ENCODE measurements at regions not wholly inside any gene's neighbourhood (a gene's known extent, or its start where the extent isn't known, plus 50 kb on each side); places are given as distances from the start of the nearest gene placed in this dataset.

GRCh38 chr10:4012848-4013247 is 227.8 kb upstream of the KLF6 start:
- H3K36me3 ChIP-seq (ENCODE audit: control insufficient read depth, insufficient read depth, low read length), result no peaks in the 10 kb centered on the region
- ATAC-seq, result no peak
- POLR2A ChIA-PET, result no interaction called here
- in situ Hi-C loops (cut with HindIII; ENCODE audit: low pct_unique_long_range_greater_than_20kb, low sequenced_read_pairs) (no loop called here), intact Hi-C loops (cut with micrococcal nuclease; ENCODE audit: unreplicated experiment) (no loop called here)
- TF ChIP-seq POLR2AphosphoS5 (IDR thresholded peaks at IDR 0.05; ENCODE audit: low read depth, low read length) (no peak), SIN3A (IDR thresholded peaks at IDR 0.05; ENCODE audit: borderline replicate concordance, insufficient read depth, low read depth, low read length) (no peak), CTCF (IDR thresholded peaks at IDR 0.05) (no peak), TCF7L2 (IDR thresholded peaks at IDR 0.05; ENCODE audit: low read depth, low read length) (no peak), REST (IDR thresholded peaks at IDR 0.05; ENCODE audit: insufficient read depth in 1 of 2, low read depth in 2 of 2, low read length in 1 of 2) (no peak)
- CTCF ChIA-PET, result no interaction called here
- no peak for DNase-seq (ENCODE audit: low read depth, low spot score)
- H3K9me3 ChIP-seq (ENCODE audit: control insufficient read depth, insufficient read depth, low read depth, low read length), result no peaks in the 10 kb centered on the region
- H3K4me1 ChIP-seq (ENCODE audit: control insufficient read depth, insufficient read depth, low read length), result peaks cover 2% of the 10 kb centered on the region; the same call in 1 of the 2 replicates
- H3K4me3 ChIP-seq (ENCODE audit: low read depth in 2 of 2, low read length in 2 of 2), result no peak overlapping the region
- H3K27ac ChIP-seq (ENCODE audit: low read length), result peak overlapping the region; percentile 48; the same call in 1 of the 2 replicates
- BruUV-seq (replicated peaks), result no TSS peak
- H3K27me3 ChIP-seq (ENCODE audit: control insufficient read depth, insufficient read depth, low read length), result no peaks in the 10 kb centered on the region

- BruUV-seq (replicated peaks), result no TSS peak
- TF ChIP-seq TCF7L2 (IDR thresholded peaks at IDR 0.05; ENCODE audit: low read depth, low read length) (no peak), POLR2AphosphoS5 (IDR thresholded peaks at IDR 0.05; ENCODE audit: low read depth, low read length) (no peak), CTCF (IDR thresholded peaks at IDR 0.05) (no peak), REST (IDR thresholded peaks at IDR 0.05; ENCODE audit: insufficient read depth in 1 of 2, low read depth in 2 of 2, low read length in 1 of 2) (no peak), SIN3A (IDR thresholded peaks at IDR 0.05; ENCODE audit: borderline replicate concordance, insufficient read depth, low read depth, low read length) (no peak)
- in situ Hi-C loops (cut with HindIII; ENCODE audit: low pct_unique_long_range_greater_than_20kb, low sequenced_read_pairs), result no loop called here
Observed at GRCh38 chr10:4011136-4011812, 226.3 kb upstream of the KLF6 start.

More at GRCh38 chr10:4011136-4011812, 226.3 kb upstream of the KLF6 start:
- H3K27ac ChIP-seq (ENCODE audit: low read length), result peak overlapping the region; percentile 12; the same call in 1 of the 2 replicates
- no peaks in the 10 kb centered on the region for H3K9me3 ChIP-seq (ENCODE audit: control insufficient read depth, insufficient read depth, low read depth, low read length)
- H3K4me3 ChIP-seq (ENCODE audit: low read depth in 2 of 2, low read length in 2 of 2), result no peak overlapping the region
- intact Hi-C loops (cut with micrococcal nuclease; ENCODE audit: unreplicated experiment), result no loop called here
- no peaks in the 10 kb centered on the region for H3K36me3 ChIP-seq (ENCODE audit: control insufficient read depth, insufficient read depth, low read length)
- ChIA-PET CTCF (no interaction called here), POLR2A (no interaction called here)
- ATAC-seq (no peak), DNase-seq (ENCODE audit: low read depth, low spot score) (no peak)
- no peaks in the 10 kb centered on the region for H3K27me3 ChIP-seq (ENCODE audit: control insufficient read depth, insufficient read depth, low read length)
- H3K4me1 ChIP-seq (ENCODE audit: control insufficient read depth, insufficient read depth, low read length), result peaks cover 2% of the 10 kb centered on the region; the same call in 1 of the 2 replicates

Data from Panc1 (cell line).